NAMALWA (cell line): ENCODE measurements at regions not wholly inside any gene's neighbourhood (a gene's known extent, or its start where the extent isn't known, plus 50 kb on each side); places are given as distances from the start of the nearest gene placed in this dataset.
"Not testable (repeated sequence)": the region's sequence is repeated elsewhere in the genome, so short reads cannot be mapped to it uniquely, and the experiment has no call there.

Experiments used
- DNase-seq: peaks from one replicate; pipeline ENCODE4 v3.0.0-alpha.2; 2015; ENCODE audit warnings: low spot score

GRCh38 chr1:48082271-48082962 is 85.2 kb upstream of the TRABD2B start:
- no peak for DNase-seq

GRCh38 chr1:48080331-48081255 is 83.4 kb upstream of the TRABD2B start:
- DNase-seq, result no peak

- DNase-seq, result no peak
Measured at GRCh38 chr1:48079096-48079495, 81.9 kb upstream of the TRABD2B start.

GRCh38 chr1:48077795-48078222 is 80.6 kb upstream of the TRABD2B start:
- no peak for DNase-seq

GRCh38 chr1:48076017-48076416 is 78.8 kb upstream of the TRABD2B start:
- DNase-seq, result no peak

- no peak for DNase-seq
Measured at GRCh38 chr1:48073798-48074530, 76.8 kb upstream of the TRABD2B start.

GRCh38 chr1:48071513-48071912 is 74.3 kb upstream of the TRABD2B start:
- DNase-seq, result no peak

- no peak for DNase-seq
Measured at GRCh38 chr1:48070396-48070750, 73.2 kb upstream of the TRABD2B start.

GRCh38 chr1:48069662-48070395 is 72.6 kb upstream of the TRABD2B start:
- no peak for DNase-seq

GRCh38 chr1:48068206-48068605 is 71.0 kb upstream of the TRABD2B start:
- no peak for DNase-seq

GRCh38 chr1:48066936-48067335 is 69.8 kb upstream of the TRABD2B start:
- no peak for DNase-seq

GRCh38 chr1:48064693-48065092 is 67.5 kb upstream of the TRABD2B start:
- not testable (repeated sequence) for DNase-seq

- DNase-seq, result no peak
Measured at GRCh38 chr1:48062353-48062752, 65.2 kb upstream of the TRABD2B start.

- peak; percentile 67 for DNase-seq
Measured at GRCh38 chr1:48061162-48062136, 64.3 kb upstream of the TRABD2B start.

- DNase-seq, result no peak
Measured at GRCh38 chr1:48059289-48059688, 62.1 kb upstream of the TRABD2B start.

GRCh38 chr1:48058135-48059025 is 61.2 kb upstream of the TRABD2B start:
- no peak for DNase-seq

- no peak for DNase-seq
Measured at GRCh38 chr1:48057249-48057648, 60.1 kb upstream of the TRABD2B start.

GRCh38 chr1:48055876-48056764 is 58.9 kb upstream of the TRABD2B start:
- no peak for DNase-seq

GRCh38 chr1:48054232-48054631 is 57.0 kb upstream of the TRABD2B start:
- no peak for DNase-seq
